ENCODE measurements at regions not wholly inside any gene's neighbourhood (a gene's known extent, or its start where the extent isn't known, plus 50 kb on each side); places are given as distances from the start of the nearest gene placed in this dataset.

DNA sequence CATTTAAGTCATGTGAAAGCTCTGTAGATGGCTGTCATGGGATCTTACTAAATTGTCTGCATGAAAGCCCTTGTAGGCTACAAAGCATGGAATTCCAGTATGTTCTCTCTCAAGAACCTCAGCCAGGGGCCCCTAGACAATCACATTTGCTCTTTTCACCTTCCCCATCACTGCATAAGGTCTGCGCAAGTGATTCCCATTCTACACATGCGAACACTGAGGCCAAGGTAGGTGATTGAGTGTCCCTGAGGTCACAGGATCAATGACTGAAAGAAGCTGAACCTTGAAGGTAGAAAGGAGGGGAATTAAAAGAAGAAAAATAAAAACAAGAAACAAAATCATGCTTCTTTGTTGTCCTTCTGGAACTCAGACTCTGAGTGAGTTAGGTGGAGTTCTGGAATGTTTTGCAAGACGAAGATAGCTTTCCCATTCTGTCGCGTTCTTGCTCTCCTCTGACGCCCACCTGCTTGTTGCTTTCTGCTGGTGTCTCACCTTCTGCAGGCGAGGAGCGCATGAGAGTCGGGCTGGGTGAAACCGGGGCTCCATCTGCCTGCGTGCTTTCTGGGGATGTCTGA, 79.9 kb downstream of the SPRING1 start:
- H3K27me3 ChIP-seq (ENCODE audit: control insufficient read depth, extremely low read depth, insufficient read depth, low read length), result peaks cover 28% of the 10 kb centered on the region
- no peaks in the 10 kb centered on the region for H3K36me3 ChIP-seq (ENCODE audit: control insufficient read depth in 2 of 2, extremely low read depth in 1 of 2, insufficient read depth in 2 of 2, low read length in 2 of 2)
- no peaks in the 10 kb centered on the region for H3K79me2 ChIP-seq (ENCODE audit: control insufficient read depth, insufficient read depth, low read length)
- TF ChIP-seq, protein P1, sequence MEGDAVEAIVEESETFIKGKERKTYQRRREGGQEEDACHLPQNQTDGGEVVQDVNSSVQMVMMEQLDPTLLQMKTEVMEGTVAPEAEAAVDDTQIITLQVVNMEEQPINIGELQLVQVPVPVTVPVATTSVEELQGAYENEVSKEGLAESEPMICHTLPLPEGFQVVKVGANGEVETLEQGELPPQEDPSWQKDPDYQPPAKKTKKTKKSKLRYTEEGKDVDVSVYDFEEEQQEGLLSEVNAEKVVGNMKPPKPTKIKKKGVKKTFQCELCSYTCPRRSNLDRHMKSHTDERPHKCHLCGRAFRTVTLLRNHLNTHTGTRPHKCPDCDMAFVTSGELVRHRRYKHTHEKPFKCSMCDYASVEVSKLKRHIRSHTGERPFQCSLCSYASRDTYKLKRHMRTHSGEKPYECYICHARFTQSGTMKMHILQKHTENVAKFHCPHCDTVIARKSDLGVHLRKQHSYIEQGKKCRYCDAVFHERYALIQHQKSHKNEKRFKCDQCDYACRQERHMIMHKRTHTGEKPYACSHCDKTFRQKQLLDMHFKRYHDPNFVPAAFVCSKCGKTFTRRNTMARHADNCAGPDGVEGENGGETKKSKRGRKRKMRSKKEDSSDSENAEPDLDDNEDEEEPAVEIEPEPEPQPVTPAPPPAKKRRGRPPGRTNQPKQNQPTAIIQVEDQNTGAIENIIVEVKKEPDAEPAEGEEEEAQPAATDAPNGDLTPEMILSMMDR (optimal IDR thresholded peaks at IDR 0.05 in 1 of 3, IDR thresholded peaks at IDR 0.05 in 1 of 3, conservative IDR thresholded peaks at IDR 0.05 in 1 of 3; ENCODE audit: extremely low read depth in 1 of 3, insufficient read depth in 2 of 3, low read length in 3 of 3), result no peak
- TF ChIP-seq EZH2 (IDR thresholded peaks at IDR 0.05; ENCODE audit: low read length), result peak; percentile 75
- dilution Hi-C loops (cut with MboI; ENCODE audit: extremely low pct_ligation_motif_present, low sequenced_read_pairs), result no loop called here
- no peak overlapping the region for H2AFZ ChIP-seq (ENCODE audit: control insufficient read depth, low read length)
- no peak overlapping the region for H3K27ac ChIP-seq (ENCODE audit: control insufficient read depth, insufficient read depth, low read length)
- H3K9ac ChIP-seq (ENCODE audit: control insufficient read depth, extremely low read depth, insufficient read depth, low read length), result no peak overlapping the region
- no peak for FAIRE-seq
- no peaks in the 10 kb centered on the region for H3K9me3 ChIP-seq (ENCODE audit: control insufficient read depth, low read depth, low read length)
- H3K9me1 ChIP-seq (ENCODE audit: control insufficient read depth, extremely low read depth, insufficient read depth, low read length), result no peaks in the 10 kb centered on the region
- H3K4me3 ChIP-seq (ENCODE audit: control insufficient read depth in 2 of 3, extremely low read depth in 1 of 3, insufficient read depth in 2 of 3, low read depth in 1 of 3, low read length in 3 of 3), result no peak overlapping the region
- no peaks in the 10 kb centered on the region for H4K20me1 ChIP-seq (ENCODE audit: control insufficient read depth, extremely low read depth, insufficient read depth, low read length)
- H3K4me1 ChIP-seq (ENCODE audit: control insufficient read depth, extremely low read depth, insufficient read depth, low read length), result no peaks in the 10 kb centered on the region
- DNase-seq (ENCODE audit: low read depth, low spot score), result no peak
- H3K4me2 ChIP-seq (ENCODE audit: control insufficient read depth, extremely low read depth, insufficient read depth, low read depth, low read length), result peak overlapping the region; percentile 48

DNA sequence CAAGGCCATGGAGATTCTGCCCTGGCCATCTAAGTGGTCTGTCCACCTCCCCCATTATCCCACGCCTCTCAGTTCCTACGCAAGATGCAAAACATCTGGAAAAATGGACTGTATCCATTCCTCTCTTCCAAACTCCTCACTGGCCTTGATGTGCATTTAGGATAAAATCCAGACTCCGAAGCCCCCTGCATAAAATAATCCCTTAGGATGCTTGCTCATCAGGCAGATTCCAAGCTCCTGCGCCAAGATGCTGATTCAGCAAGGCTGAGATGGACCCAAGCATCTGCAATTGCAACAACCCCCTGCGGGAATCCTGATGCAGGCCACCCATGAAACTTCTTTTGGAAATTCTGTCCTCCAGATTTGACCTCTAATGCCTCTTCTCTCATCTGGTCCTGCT, 81.6 kb downstream of the SPRING1 start:
- no peak for TF ChIP-seq EZH2 (IDR thresholded peaks at IDR 0.05; ENCODE audit: low read length)
- TF ChIP-seq, protein P1 (optimal IDR thresholded peaks at IDR 0.05 in 1 of 3, IDR thresholded peaks at IDR 0.05 in 1 of 3, conservative IDR thresholded peaks at IDR 0.05 in 1 of 3; ENCODE audit: extremely low read depth in 1 of 3, insufficient read depth in 2 of 3, low read length in 3 of 3), result no peak
- Histone ChIP-seq H3K79me2 (ENCODE audit: control insufficient read depth, insufficient read depth, low read length) (no peaks in the 10 kb centered on the region), H3K27ac (ENCODE audit: control insufficient read depth, insufficient read depth, low read length) (no peak overlapping the region), H4K20me1 (ENCODE audit: control insufficient read depth, extremely low read depth, insufficient read depth, low read length) (no peaks in the 10 kb centered on the region), H3K4me3 (ENCODE audit: control insufficient read depth in 2 of 3, extremely low read depth in 1 of 3, insufficient read depth in 2 of 3, low read depth in 1 of 3, low read length in 3 of 3) (no peak overlapping the region), H3K9me3 (ENCODE audit: control insufficient read depth, low read depth, low read length) (no peaks in the 10 kb centered on the region), H3K4me1 (ENCODE audit: control insufficient read depth, extremely low read depth, insufficient read depth, low read length) (no peaks in the 10 kb centered on the region), H3K27me3 (ENCODE audit: control insufficient read depth, extremely low read depth, insufficient read depth, low read length) (peaks cover 23% of the 10 kb centered on the region), H2AFZ (ENCODE audit: control insufficient read depth, low read length) (no peak overlapping the region), H3K9me1 (ENCODE audit: control insufficient read depth, extremely low read depth, insufficient read depth, low read length) (no peaks in the 10 kb centered on the region), H3K4me2 (ENCODE audit: control insufficient read depth, extremely low read depth, insufficient read depth, low read depth, low read length) (no peak overlapping the region), H3K36me3 (ENCODE audit: control insufficient read depth in 2 of 2, extremely low read depth in 1 of 2, insufficient read depth in 2 of 2, low read length in 2 of 2) (no peaks in the 10 kb centered on the region), H3K9ac (ENCODE audit: control insufficient read depth, extremely low read depth, insufficient read depth, low read length) (no peak overlapping the region)
- dilution Hi-C loops (cut with MboI; ENCODE audit: extremely low pct_ligation_motif_present, low sequenced_read_pairs), result no loop called here
- DNase-seq (ENCODE audit: low read depth, low spot score) (no peak), FAIRE-seq (no peak)

All from keratinocyte (primary cell).